ENCODE measurements at regions not wholly inside any gene's neighbourhood (a gene's known extent, or its start where the extent isn't known, plus 50 kb on each side); places are given as distances from the start of the nearest gene placed in this dataset.

DNA sequence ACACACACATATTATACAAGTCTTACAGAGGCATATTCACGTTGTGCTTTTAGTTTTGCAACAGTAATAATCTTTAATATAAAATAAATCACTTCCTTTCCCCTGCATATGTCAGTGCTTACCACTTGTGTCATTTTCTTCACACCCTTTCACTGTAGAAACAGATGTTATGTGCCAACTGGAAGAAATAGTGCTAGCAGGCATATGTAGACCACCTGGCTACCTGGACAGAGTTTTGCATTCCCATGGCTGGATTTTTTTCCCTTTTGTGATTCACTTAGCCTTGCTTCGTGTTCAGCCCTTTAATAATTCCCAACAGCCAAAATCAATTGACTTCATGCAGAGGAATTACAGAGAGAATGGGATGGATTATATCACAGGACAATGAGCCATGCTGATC, 399.1 kb upstream of the SPRY2 start:
- TF ChIP-seq, protein P1, sequence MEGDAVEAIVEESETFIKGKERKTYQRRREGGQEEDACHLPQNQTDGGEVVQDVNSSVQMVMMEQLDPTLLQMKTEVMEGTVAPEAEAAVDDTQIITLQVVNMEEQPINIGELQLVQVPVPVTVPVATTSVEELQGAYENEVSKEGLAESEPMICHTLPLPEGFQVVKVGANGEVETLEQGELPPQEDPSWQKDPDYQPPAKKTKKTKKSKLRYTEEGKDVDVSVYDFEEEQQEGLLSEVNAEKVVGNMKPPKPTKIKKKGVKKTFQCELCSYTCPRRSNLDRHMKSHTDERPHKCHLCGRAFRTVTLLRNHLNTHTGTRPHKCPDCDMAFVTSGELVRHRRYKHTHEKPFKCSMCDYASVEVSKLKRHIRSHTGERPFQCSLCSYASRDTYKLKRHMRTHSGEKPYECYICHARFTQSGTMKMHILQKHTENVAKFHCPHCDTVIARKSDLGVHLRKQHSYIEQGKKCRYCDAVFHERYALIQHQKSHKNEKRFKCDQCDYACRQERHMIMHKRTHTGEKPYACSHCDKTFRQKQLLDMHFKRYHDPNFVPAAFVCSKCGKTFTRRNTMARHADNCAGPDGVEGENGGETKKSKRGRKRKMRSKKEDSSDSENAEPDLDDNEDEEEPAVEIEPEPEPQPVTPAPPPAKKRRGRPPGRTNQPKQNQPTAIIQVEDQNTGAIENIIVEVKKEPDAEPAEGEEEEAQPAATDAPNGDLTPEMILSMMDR (conservative IDR thresholded peaks at IDR 0.05; ENCODE audit: low read depth, low read length), result no peak
- TF ChIP-seq, protein P2, sequence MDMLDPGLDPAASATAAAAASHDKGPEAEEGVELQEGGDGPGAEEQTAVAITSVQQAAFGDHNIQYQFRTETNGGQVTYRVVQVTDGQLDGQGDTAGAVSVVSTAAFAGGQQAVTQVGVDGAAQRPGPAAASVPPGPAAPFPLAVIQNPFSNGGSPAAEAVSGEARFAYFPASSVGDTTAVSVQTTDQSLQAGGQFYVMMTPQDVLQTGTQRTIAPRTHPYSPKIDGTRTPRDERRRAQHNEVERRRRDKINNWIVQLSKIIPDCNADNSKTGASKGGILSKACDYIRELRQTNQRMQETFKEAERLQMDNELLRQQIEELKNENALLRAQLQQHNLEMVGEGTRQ (IDR thresholded peaks at IDR 0.05; ENCODE audit: low read depth, low read length), result no peak
- no peak for TF ChIP-seq POLR2A (IDR thresholded peaks at IDR 0.05; ENCODE audit: low read depth, low read length)

Measured in IMR-90 (cell line).